Adipocyte (in vitro differentiated cells): ENCODE measurements at regions not wholly inside any gene's neighbourhood (a gene's known extent, or its start where the extent isn't known, plus 50 kb on each side); places are given as distances from the start of the nearest gene placed in this dataset.

Experiments used
- DNase-seq: peaks from one replicate; pipeline ENCODE4 v3.0.0-alpha.2; 2015; ENCODE audit warnings: low read depth
- H3K27me3 ChIP-seq: replicated peaks from 2 replicates; pipeline ENCODE4 v1.7.0; 2013; ENCODE audit warnings: mild to moderate bottlenecking, low read length, moderate library complexity; ENCODE audit not compliant: control insufficient read depth, insufficient read depth
- H3K36me3 ChIP-seq: 2 replicates; pipeline ENCODE4 v1.7.0; 2013; ENCODE audit warnings: low read length, mild to moderate bottlenecking, moderate library complexity; ENCODE audit not compliant: control insufficient read depth, insufficient read depth, severe bottlenecking
- H3K4me1 ChIP-seq: 2 replicates; pipeline ENCODE4 v1.7.0; 2013; ENCODE audit warnings: mild to moderate bottlenecking, low read length, moderate library complexity; ENCODE audit not compliant: control insufficient read depth, insufficient read depth
- H3K4me3 ChIP-seq: 2 replicates; pipeline ENCODE4 v1.7.0; 2013; ENCODE audit warnings: mild to moderate bottlenecking, low read length, moderate library complexity
- H3K9ac ChIP-seq: 2 replicates; pipeline ENCODE4 v1.7.0; 2013; ENCODE audit warnings: mild to moderate bottlenecking, low read length, moderate library complexity
- H3K9me3 ChIP-seq: 2 replicates; pipeline ENCODE4 v1.7.0; 2013; ENCODE audit warnings: mild to moderate bottlenecking, low read length, moderate library complexity; ENCODE audit not compliant: control insufficient read depth

DNA sequence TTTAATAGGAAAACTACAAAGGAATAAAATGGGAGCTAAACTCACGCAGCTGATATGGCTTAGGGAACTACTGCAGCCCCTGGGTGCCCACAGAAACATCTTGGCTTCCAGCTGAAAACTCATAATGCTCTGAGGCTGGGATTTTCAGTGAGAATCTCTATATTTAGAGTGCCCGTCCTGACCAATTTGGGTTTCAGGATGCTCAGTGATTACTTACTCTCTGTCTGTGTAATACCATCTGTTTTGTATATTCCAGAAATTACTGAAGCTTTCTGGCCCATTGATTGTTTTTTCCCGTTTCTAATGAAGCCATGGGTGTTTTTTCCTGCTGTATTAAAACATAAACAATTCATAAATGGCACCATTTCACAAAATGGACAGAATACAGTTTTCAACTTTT is 50.6 kb upstream of the ZNF385D start:
- Histone ChIP-seq H3K4me3 (no peak overlapping the region), H3K9ac (no peak overlapping the region), H3K36me3 (no peaks in the 10 kb centered on the region), H3K27me3 (no peaks in the 10 kb centered on the region), H3K9me3 (peaks cover 11% of the 10 kb centered on the region), H3K4me1 (peaks cover 24% of the 10 kb centered on the region)
- no peak for DNase-seq

GRCh38 chr3:21803604-21804003 is 52.6 kb upstream of the ZNF385D start:
- no peak overlapping the region for H3K9ac ChIP-seq
- DNase-seq = no peak
- H3K27me3 ChIP-seq = no peaks in the 10 kb centered on the region
- no peak overlapping the region for H3K4me3 ChIP-seq
- peaks cover 11% of the 10 kb centered on the region for H3K9me3 ChIP-seq
- peaks cover 24% of the 10 kb centered on the region for H3K4me1 ChIP-seq
- H3K36me3 ChIP-seq = no peaks in the 10 kb centered on the region

- peaks cover 24% of the 10 kb centered on the region for H3K4me1 ChIP-seq
- peaks cover 11% of the 10 kb centered on the region for H3K9me3 ChIP-seq
- DNase-seq = no peak
- no peaks in the 10 kb centered on the region for H3K27me3 ChIP-seq
- no peak overlapping the region for H3K9ac ChIP-seq
- no peaks in the 10 kb centered on the region for H3K36me3 ChIP-seq
- H3K4me3 ChIP-seq = no peak overlapping the region
Observed at GRCh38 chr3:21804330-21804729, 53.3 kb upstream of the ZNF385D start.

DNA sequence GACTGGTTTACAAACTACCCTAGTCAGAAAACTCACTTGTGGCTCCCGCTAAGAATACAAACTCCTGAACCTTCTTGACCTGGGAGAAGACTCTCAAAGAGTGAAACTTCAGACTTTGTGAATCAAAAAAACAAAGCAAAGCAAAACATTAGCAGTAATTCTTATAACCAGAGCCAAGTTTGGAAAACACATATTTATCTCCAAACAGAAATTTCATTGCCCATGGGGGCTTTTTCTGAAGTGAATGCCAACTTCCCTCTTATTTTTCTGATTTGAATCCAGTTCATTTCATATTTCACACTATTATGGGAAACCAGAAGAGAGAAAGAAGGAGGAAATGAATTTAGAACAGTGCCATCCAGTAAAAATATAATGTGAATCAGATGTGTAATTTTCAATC is 55.7 kb upstream of the ZNF385D start:
- Histone ChIP-seq H3K9ac (no peak overlapping the region), H3K27me3 (no peaks in the 10 kb centered on the region), H3K4me3 (no peak overlapping the region), H3K36me3 (no peaks in the 10 kb centered on the region), H3K9me3 (no peaks in the 10 kb centered on the region), H3K4me1 (peaks cover 24% of the 10 kb centered on the region)
- no peak for DNase-seq

- H3K27me3 ChIP-seq = no peaks in the 10 kb centered on the region
- H3K36me3 ChIP-seq = no peaks in the 10 kb centered on the region
- DNase-seq = no peak
- H3K9me3 ChIP-seq = no peaks in the 10 kb centered on the region
- no peak overlapping the region for H3K9ac ChIP-seq
- H3K4me1 ChIP-seq = peaks cover 8% of the 10 kb centered on the region
- H3K4me3 ChIP-seq = no peak overlapping the region
Observed at GRCh38 chr3:21825684-21826083, 74.7 kb upstream of the ZNF385D start.

- no peak for DNase-seq
- H3K4me1 ChIP-seq = peaks cover 8% of the 10 kb centered on the region
- H3K9ac ChIP-seq = no peak overlapping the region
- no peaks in the 10 kb centered on the region for H3K27me3 ChIP-seq
- H3K4me3 ChIP-seq = no peak overlapping the region
- H3K9me3 ChIP-seq = no peaks in the 10 kb centered on the region
- no peaks in the 10 kb centered on the region for H3K36me3 ChIP-seq
Observed at GRCh38 chr3:21826416-21826815, 75.4 kb upstream of the ZNF385D start.

- no peak overlapping the region for H3K4me3 ChIP-seq
- H3K36me3 ChIP-seq = no peaks in the 10 kb centered on the region
- H3K9me3 ChIP-seq = no peaks in the 10 kb centered on the region
- no peak for DNase-seq
- H3K27me3 ChIP-seq = no peaks in the 10 kb centered on the region
- no peak overlapping the region for H3K9ac ChIP-seq
- H3K4me1 ChIP-seq = peaks cover 13% of the 10 kb centered on the region
Observed at GRCh38 chr3:21830541-21830940, 79.5 kb upstream of the ZNF385D start.

DNA sequence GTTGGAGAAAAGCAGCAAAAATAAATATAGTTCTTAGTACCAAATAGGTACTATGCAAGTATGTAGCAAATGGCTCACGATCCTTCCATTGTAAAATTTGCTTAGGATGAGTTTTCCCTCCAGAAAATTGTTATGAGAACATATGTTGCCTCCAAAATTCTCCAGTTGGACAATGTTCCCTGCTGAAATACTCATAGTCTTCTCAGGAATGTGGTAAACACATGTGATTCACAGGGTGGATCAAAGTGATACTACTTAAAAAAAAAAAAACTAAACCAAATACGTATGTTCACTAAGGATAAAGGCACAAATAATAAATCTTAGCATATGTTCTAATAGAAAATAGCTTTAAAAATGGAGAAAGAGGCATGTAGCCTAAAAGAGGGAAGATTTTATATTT is 84.3 kb upstream of the ZNF385D start:
- no peak overlapping the region for H3K9ac ChIP-seq
- H3K4me3 ChIP-seq = no peak overlapping the region
- H3K36me3 ChIP-seq = no peaks in the 10 kb centered on the region
- H3K4me1 ChIP-seq = peaks cover 16% of the 10 kb centered on the region
- DNase-seq = peak; percentile 18
- no peaks in the 10 kb centered on the region for H3K9me3 ChIP-seq
- H3K27me3 ChIP-seq = no peaks in the 10 kb centered on the region

DNA sequence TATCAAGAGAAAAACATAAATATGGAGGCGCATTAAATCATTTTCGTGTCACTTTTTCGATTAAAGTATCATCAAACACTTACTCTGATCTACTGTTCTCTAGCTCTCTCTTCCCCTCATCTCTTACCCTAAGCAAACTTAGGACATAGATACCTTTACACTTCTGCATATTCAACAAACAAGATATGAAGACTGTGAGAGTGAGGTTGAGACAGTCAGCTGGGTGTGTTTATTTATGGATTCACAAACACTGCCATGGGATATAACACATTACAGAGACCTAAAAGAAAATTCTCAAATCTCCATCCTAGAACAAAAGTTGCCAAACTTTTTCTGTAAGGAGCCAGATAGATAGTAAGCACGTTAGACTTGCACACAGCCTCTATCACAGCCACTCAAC is 85.2 kb upstream of the ZNF385D start:
- no peaks in the 10 kb centered on the region for H3K27me3 ChIP-seq
- no peak overlapping the region for H3K9ac ChIP-seq
- no peak for DNase-seq
- no peak overlapping the region for H3K4me3 ChIP-seq
- no peaks in the 10 kb centered on the region for H3K36me3 ChIP-seq
- H3K9me3 ChIP-seq = no peaks in the 10 kb centered on the region
- H3K4me1 ChIP-seq = peaks cover 16% of the 10 kb centered on the region

- no peak for DNase-seq
- no peaks in the 10 kb centered on the region for H3K27me3 ChIP-seq
- H3K4me1 ChIP-seq = peaks cover 16% of the 10 kb centered on the region
- H3K36me3 ChIP-seq = no peaks in the 10 kb centered on the region
- no peak overlapping the region for H3K9ac ChIP-seq
- no peaks in the 10 kb centered on the region for H3K9me3 ChIP-seq
- H3K4me3 ChIP-seq = no peak overlapping the region
Observed at GRCh38 chr3:21839176-21839575, 88.2 kb upstream of the ZNF385D start.

- H3K4me1 ChIP-seq = peaks cover 16% of the 10 kb centered on the region
- peak; percentile 47 for DNase-seq
Observed at GRCh38 chr3:21839592-21839991, 88.6 kb upstream of the ZNF385D start.

DNA sequence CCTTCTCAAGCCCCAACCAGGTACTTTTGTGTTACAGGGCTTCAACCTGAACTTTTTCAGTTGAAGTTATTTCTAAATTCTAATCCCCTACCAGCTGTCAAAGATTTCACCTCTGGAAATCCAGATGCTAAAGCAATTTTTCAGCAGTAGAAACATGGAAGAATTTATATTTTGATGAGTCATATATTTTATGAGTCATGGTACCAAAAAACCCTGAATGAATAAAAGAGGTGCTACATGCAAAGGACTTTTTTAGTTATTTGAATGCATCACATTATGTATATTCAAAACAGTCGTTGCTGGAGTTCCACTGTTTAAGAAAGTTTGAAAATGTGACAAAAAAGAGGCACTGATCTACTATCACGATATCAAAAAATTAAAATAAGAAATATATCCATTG is 96.0 kb upstream of the ZNF385D start:
- no peaks in the 10 kb centered on the region for H3K9me3 ChIP-seq
- no peak overlapping the region for H3K4me3 ChIP-seq
- H3K36me3 ChIP-seq = no peaks in the 10 kb centered on the region
- H3K4me1 ChIP-seq = peaks cover 8% of the 10 kb centered on the region
- no peak overlapping the region for H3K9ac ChIP-seq
- no peaks in the 10 kb centered on the region for H3K27me3 ChIP-seq
- DNase-seq = peak; percentile 25

More at GRCh38 chr3:21839592-21839991, 88.6 kb upstream of the ZNF385D start:
- H3K27me3 ChIP-seq = no peaks in the 10 kb centered on the region
- H3K9ac ChIP-seq = no peak overlapping the region
- H3K4me3 ChIP-seq = no peak overlapping the region
- no peaks in the 10 kb centered on the region for H3K36me3 ChIP-seq
- H3K9me3 ChIP-seq = no peaks in the 10 kb centered on the region
